ENCODE measurements at regions not wholly inside any gene's neighbourhood (a gene's known extent, or its start where the extent isn't known, plus 50 kb on each side); places are given as distances from the start of the nearest gene placed in this dataset.

DNA sequence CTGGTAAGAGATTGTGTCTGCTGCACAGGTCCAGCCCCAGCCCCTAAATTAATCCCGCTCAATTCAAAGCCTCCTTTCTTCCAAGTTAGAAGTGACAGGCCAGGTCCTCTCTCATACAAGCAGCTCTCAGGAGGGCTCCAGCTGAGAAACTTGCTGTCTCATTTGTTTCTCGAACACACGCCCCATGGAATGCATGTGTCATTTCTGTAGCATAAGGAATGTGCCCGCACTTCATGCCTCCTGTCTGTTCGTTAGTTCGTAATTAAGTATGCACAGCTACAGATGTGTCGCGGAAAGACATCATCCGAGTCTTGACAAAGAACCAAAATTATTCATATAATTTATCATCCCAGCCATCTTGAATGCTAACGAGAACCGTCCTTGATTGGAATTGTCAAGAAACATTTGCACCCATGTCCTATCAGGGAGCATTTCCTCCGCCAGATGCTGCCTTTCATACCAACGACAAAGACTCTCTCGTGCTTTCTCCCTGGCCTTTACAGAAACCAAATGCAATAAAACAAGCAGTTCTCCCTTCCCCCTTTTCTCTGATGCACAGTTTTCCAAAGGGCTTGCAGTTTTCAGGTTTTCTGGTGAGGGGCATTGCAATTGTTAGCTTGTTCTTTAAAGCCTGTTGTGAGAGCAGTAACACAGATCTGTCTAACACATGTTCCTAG, 133.5 kb downstream of the UQCRFS1 start:
- TF ChIP-seq CTCF (tag by site-specific recombination; IDR thresholded peaks at IDR 0.05): no peak
- TF ChIP-seq GLI4 (tag by site-specific recombination; IDR thresholded peaks at IDR 0.05): no peak
- no peak for TF ChIP-seq OVOL3 (tag by site-specific recombination; IDR thresholded peaks at IDR 0.05)
- TF ChIP-seq ZSCAN18 (tag by site-specific recombination; IDR thresholded peaks at IDR 0.05): no peak
- no peak for TF ChIP-seq ZNF398 (tag by site-specific recombination; IDR thresholded peaks at IDR 0.05)
- no peak for TF ChIP-seq ZNF274 (IDR thresholded peaks at IDR 0.05; ENCODE audit: low read length)
- TF ChIP-seq ZNF274 (tag by site-specific recombination; IDR thresholded peaks at IDR 0.05; ENCODE audit: borderline replicate concordance): no peak
- no peak for TF ChIP-seq ZNF585B (tag by site-specific recombination; IDR thresholded peaks at IDR 0.05)
- TF ChIP-seq ZNF747 (tag by site-specific recombination; IDR thresholded peaks at IDR 0.05): no peak
